HepG2 (cell line): ENCODE measurements at regions not wholly inside any gene's neighbourhood (a gene's known extent, or its start where the extent isn't known, plus 50 kb on each side); places are given as distances from the start of the nearest gene placed in this dataset.
"Not testable (repeated sequence)": the region's sequence is repeated elsewhere in the genome, so short reads cannot be mapped to it uniquely, and the experiment has no call there.

Source experiments
- CREB1 ChIP-seq, 2 experiments: fragments of 450-650 bp in 1 of 2; IDR thresholded peaks; 2 replicates each; pipeline ENCODE4 v1.6.1; 2016 to 2017; ENCODE audit warnings: control low read depth in 1 of 2, mild to moderate bottlenecking in 1 of 2, missing compliant biosample characterization in 1 of 2, missing genetic modification characterization in 1 of 2
- GABPA ChIP-seq, 2 experiments: IDR thresholded peaks; 2 replicates each; pipeline ENCODE4 v1.6.1; 2011 to 2016; ENCODE audit warnings: low read depth in 2 of 2, low read length in 1 of 2, missing biosample characterization in 1 of 2, missing genetic modification characterization in 1 of 2
- MTF1 ChIP-seq: sonication (generic); formaldehyde crosslinking; IDR thresholded peaks from 2 replicates; pipeline ENCODE4 v1.5.0; 2020; ENCODE audit warnings: missing genetic modification reagents
- NFRKB ChIP-seq: fragments of 450-650 bp; IDR thresholded peaks from 2 replicates; pipeline ENCODE4 v1.6.1; 2017
- PTBP1 ChIP-seq: fragments of 200-400 bp; formaldehyde crosslinking; IDR thresholded peaks from 2 replicates; pipeline ENCODE4 v1.6.1; 2018; ENCODE audit warnings: low read length, low read depth; ENCODE audit not compliant: poor library complexity, severe bottlenecking
- RFX5 ChIP-seq: IDR thresholded peaks from 2 replicates; pipeline ENCODE4 v1.6.1; 2011; ENCODE audit warnings: low read depth, low read length, improper control_type of control experiment
- TARDBP ChIP-seq: sonication (generic); formaldehyde crosslinking; IDR thresholded peaks from 2 replicates; pipeline ENCODE4 v1.8.0; 2022; ENCODE audit warnings: mild to moderate bottlenecking, missing genetic modification reagents
- TBP ChIP-seq: sonication (generic); formaldehyde crosslinking; IDR thresholded peaks from 2 replicates; pipeline ENCODE4 v1.5.0; 2020; ENCODE audit warnings: missing genetic modification reagents
- ZNF335 ChIP-seq: sonication (generic); formaldehyde crosslinking; IDR thresholded peaks from 2 replicates; pipeline ENCODE4 v1.4.0; 2020; ENCODE audit warnings: missing genetic modification reagents
- TF ChIP-seq, protein P1 (sequence below), 2 experiments: sonication (generic) in 1 of 2; formaldehyde crosslinking in 1 of 2; IDR thresholded peaks; 2 replicates each; pipeline versions ENCODE4 v1.4.0 to v1.6.1; 2018 to 2020; ENCODE audit warnings: missing genetic modification reagents in 2 of 2, borderline replicate concordance in 1 of 2, low read depth in 1 of 2, mild to moderate bottlenecking in 1 of 2, missing biosample characterization in 1 of 2
- TF ChIP-seq, protein P2 (sequence below): sonication (generic); formaldehyde crosslinking; IDR thresholded peaks from 2 replicates; pipeline ENCODE4 v1.5.0; 2020; ENCODE audit warnings: mild to moderate bottlenecking, missing genetic modification reagents, moderate library complexity

GRCh38 chr6:26191512-26191911 lies 104.3 kb downstream of the HFE start:
- TF ChIP-seq TARDBP; ZNF335 (CRISPR knock-in tag); NFRKB; CREB1 (IDR thresholded peaks at IDR 0.05); CREB1 (CRISPR knock-in tag; IDR thresholded peaks at IDR 0.05); RFX5; TBP (CRISPR knock-in tag); PTBP1; GABPA (IDR thresholded peaks at IDR 0.05; ENCODE audit: low read depth, low read length); GABPA (CRISPR knock-in tag; IDR thresholded peaks at IDR 0.05; ENCODE audit: low read depth); MTF1 (CRISPR knock-in tag): not testable (repeated sequence)
- TF ChIP-seq, protein P1, sequence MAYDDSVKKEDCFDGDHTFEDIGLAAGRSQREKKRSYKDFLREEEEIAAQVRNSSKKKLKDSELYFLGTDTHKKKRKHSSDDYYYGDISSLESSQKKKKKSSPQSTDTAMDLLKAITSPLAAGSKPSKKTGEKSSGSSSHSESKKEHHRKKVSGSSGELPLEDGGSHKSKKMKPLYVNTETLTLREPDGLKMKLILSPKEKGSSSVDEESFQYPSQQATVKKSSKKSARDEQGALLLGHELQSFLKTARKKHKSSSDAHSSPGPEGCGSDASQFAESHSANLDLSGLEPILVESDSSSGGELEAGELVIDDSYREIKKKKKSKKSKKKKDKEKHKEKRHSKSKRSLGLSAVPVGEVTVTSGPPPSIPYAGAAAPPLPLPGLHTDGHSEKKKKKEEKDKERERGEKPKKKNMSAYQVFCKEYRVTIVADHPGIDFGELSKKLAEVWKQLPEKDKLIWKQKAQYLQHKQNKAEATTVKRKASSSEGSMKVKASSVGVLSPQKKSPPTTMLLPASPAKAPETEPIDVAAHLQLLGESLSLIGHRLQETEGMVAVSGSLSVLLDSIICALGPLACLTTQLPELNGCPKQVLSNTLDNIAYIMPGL (CRISPR knock-in tag; IDR thresholded peaks at IDR 0.05; ENCODE audit: borderline replicate concordance in 1 of 2, low read depth in 1 of 2) = not testable (repeated sequence)
- TF ChIP-seq, protein P2, sequence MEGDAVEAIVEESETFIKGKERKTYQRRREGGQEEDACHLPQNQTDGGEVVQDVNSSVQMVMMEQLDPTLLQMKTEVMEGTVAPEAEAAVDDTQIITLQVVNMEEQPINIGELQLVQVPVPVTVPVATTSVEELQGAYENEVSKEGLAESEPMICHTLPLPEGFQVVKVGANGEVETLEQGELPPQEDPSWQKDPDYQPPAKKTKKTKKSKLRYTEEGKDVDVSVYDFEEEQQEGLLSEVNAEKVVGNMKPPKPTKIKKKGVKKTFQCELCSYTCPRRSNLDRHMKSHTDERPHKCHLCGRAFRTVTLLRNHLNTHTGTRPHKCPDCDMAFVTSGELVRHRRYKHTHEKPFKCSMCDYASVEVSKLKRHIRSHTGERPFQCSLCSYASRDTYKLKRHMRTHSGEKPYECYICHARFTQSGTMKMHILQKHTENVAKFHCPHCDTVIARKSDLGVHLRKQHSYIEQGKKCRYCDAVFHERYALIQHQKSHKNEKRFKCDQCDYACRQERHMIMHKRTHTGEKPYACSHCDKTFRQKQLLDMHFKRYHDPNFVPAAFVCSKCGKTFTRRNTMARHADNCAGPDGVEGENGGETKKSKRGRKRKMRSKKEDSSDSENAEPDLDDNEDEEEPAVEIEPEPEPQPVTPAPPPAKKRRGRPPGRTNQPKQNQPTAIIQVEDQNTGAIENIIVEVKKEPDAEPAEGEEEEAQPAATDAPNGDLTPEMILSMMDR (CRISPR knock-in tag) = not testable (repeated sequence)
